Peyer's patch (tissue), 4 donors: ENCODE measurements at regions not wholly inside any gene's neighbourhood (a gene's known extent, or its start where the extent isn't known, plus 50 kb on each side); places are given as distances from the start of the nearest gene placed in this dataset.

Experiments used
- POLR2A ChIP-seq, 2 donors: fragments of 450-650 bp; IDR thresholded peaks; one replicate each; pipeline ENCODE4 v1.5.1; 2017; ENCODE audit warnings: antibody characterized with exemption in 2 of 2, mild to moderate bottlenecking in 2 of 2, moderate library complexity in 2 of 2
- TF ChIP-seq, protein P1 (sequence below), 6 experiments: fragments of 450-650 bp in 4 of 6; fragments of 200-600 bp in 2 of 6; sonication (generic) in 1 of 6; IDR thresholded peaks; one replicate each; pipeline ENCODE4 v1.5.1; 2017 to 2019; ENCODE audit warnings: antibody characterized with exemption in 6 of 6, mild to moderate bottlenecking in 3 of 6, moderate library complexity in 1 of 6

DNA sequence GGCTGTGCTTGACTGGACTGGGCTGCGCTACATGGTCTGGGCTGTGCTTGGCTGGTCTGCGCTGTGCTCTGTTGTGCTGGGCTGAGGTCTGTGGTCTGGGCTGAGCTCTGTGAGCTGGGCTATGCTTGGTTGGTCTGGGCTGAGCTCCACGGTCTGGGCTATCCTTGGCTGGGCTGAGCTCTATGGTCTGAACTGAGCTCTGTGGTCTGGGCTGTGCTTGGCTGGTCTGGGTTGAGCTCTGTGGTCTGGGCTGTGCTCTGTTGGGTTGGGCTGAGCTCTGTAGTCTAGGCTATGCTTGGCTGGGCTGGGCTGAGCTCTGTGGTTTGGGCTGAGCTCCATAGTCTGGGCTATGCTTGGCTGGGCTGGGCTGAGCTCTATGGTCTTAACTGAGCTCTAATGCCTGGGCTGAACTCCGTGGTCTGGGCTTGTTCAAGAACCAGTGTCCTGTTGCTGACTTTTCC lies 92.0 kb downstream of the PLXNA1 start:
- TF ChIP-seq POLR2A (IDR thresholded peaks at IDR 0.05) = no peak
- TF ChIP-seq, protein P1, sequence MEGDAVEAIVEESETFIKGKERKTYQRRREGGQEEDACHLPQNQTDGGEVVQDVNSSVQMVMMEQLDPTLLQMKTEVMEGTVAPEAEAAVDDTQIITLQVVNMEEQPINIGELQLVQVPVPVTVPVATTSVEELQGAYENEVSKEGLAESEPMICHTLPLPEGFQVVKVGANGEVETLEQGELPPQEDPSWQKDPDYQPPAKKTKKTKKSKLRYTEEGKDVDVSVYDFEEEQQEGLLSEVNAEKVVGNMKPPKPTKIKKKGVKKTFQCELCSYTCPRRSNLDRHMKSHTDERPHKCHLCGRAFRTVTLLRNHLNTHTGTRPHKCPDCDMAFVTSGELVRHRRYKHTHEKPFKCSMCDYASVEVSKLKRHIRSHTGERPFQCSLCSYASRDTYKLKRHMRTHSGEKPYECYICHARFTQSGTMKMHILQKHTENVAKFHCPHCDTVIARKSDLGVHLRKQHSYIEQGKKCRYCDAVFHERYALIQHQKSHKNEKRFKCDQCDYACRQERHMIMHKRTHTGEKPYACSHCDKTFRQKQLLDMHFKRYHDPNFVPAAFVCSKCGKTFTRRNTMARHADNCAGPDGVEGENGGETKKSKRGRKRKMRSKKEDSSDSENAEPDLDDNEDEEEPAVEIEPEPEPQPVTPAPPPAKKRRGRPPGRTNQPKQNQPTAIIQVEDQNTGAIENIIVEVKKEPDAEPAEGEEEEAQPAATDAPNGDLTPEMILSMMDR (IDR thresholded peaks at IDR 0.05) = no peak
